ENCODE measurements at regions not wholly inside any gene's neighbourhood (a gene's known extent, or its start where the extent isn't known, plus 50 kb on each side); places are given as distances from the start of the nearest gene placed in this dataset.
"Not testable (repeated sequence)": the region's sequence is repeated elsewhere in the genome, so short reads cannot be mapped to it uniquely, and the experiment has no call there.

- ATAC-seq, result no peak
- TF ChIP-seq CTCF (IDR thresholded peaks at IDR 0.05), result no peak
- H3K4me1 ChIP-seq, result no peaks in the 10 kb centered on the region
These were observed 465.4 kb upstream of the GRID2 start for GRCh38 chr4:91838181-91838861.

GRCh38 chr4:91840359-91840758 is 463.4 kb upstream of the GRID2 start:
- intact Hi-C loops (cut with DNase I), result no loop called here
- no peak for TF ChIP-seq CTCF (IDR thresholded peaks at IDR 0.05)
- ATAC-seq, result peak; percentile 55
- no peaks in the 10 kb centered on the region for H3K36me3 ChIP-seq
- no peak overlapping the region for H3K4me3 ChIP-seq
- no peak overlapping the region for H3K27ac ChIP-seq
- H3K4me1 ChIP-seq, result no peaks in the 10 kb centered on the region
- H3K9me3 ChIP-seq, result no peaks in the 10 kb centered on the region
- DNase-seq, result no peak
- no peaks in the 10 kb centered on the region for H3K27me3 ChIP-seq

More at GRCh38 chr4:91838181-91838861, 465.4 kb upstream of the GRID2 start:
- Histone ChIP-seq H3K9me3 (no peaks in the 10 kb centered on the region), H3K4me3 (no peak overlapping the region), H3K36me3 (no peaks in the 10 kb centered on the region), H3K27ac (no peak overlapping the region), H3K27me3 (no peaks in the 10 kb centered on the region)
- intact Hi-C loops (cut with DNase I), result no loop called here
- DNase-seq, result no peak

GRCh38 chr4:91846233-91846632 is 457.5 kb upstream of the GRID2 start:
- TF ChIP-seq CTCF (IDR thresholded peaks at IDR 0.05), result no peak
- ATAC-seq, result no peak
- Histone ChIP-seq H3K36me3 (no peaks in the 10 kb centered on the region), H3K9me3 (no peaks in the 10 kb centered on the region), H3K27ac (no peak overlapping the region), H3K4me3 (no peak overlapping the region), H3K27me3 (no peaks in the 10 kb centered on the region), H3K4me1 (no peaks in the 10 kb centered on the region)
- intact Hi-C loops (cut with DNase I), result no loop called here
- no peak for DNase-seq

- Histone ChIP-seq H3K27me3 (no peaks in the 10 kb centered on the region), H3K27ac (no peak overlapping the region), H3K9me3 (no peaks in the 10 kb centered on the region), H3K4me3 (no peak overlapping the region), H3K36me3 (no peaks in the 10 kb centered on the region), H3K4me1 (no peaks in the 10 kb centered on the region)
- intact Hi-C loops (cut with DNase I), result no loop called here
- DNase-seq, result no peak
- no peak for ATAC-seq
- no peak for TF ChIP-seq CTCF (IDR thresholded peaks at IDR 0.05)
These were observed 452.3 kb upstream of the GRID2 start for GRCh38 chr4:91851456-91851855.

GRCh38 chr4:91887926-91888325 is 415.8 kb upstream of the GRID2 start:
- intact Hi-C loops (cut with DNase I), result no loop called here
- no peak overlapping the region for H3K27ac ChIP-seq

GRCh38 chr4:91891217-91891616 is 412.5 kb upstream of the GRID2 start:
- H3K4me3 ChIP-seq; DNase-seq; H3K27me3 ChIP-seq; H3K27ac ChIP-seq; H3K9me3 ChIP-seq; H3K36me3 ChIP-seq; intact Hi-C loops (cut with DNase I); ATAC-seq; H3K4me1 ChIP-seq: not testable (repeated sequence)

More at GRCh38 chr4:91887926-91888325, 415.8 kb upstream of the GRID2 start:
- H3K4me1 ChIP-seq, result no peaks in the 10 kb centered on the region
- no peaks in the 10 kb centered on the region for H3K27me3 ChIP-seq
- H3K9me3 ChIP-seq, result no peaks in the 10 kb centered on the region
- no peaks in the 10 kb centered on the region for H3K36me3 ChIP-seq
- DNase-seq (no peak), ATAC-seq (no peak)
- TF ChIP-seq CTCF (IDR thresholded peaks at IDR 0.05), result no peak
- no peak overlapping the region for H3K4me3 ChIP-seq
